GM21825 (cell line): ENCODE measurements at regions not wholly inside any gene's neighbourhood (a gene's known extent, or its start where the extent isn't known, plus 50 kb on each side); places are given as distances from the start of the nearest gene placed in this dataset.

Experiments
- ATAC-seq: cut with Tn5 transposase; IDR thresholded peaks from one replicate; pipeline ENCODE4 v1.9.1; 2021; ENCODE audit warnings: mild to moderate bottlenecking, moderate library complexity; ENCODE audit not compliant: unreplicated experiment

GRCh38 chr7:155138204-155138603 is 68.1 kb downstream of the HTR5A start:
- ATAC-seq = no peak

GRCh38 chr7:155141562-155141961 is 71.4 kb downstream of the HTR5A start:
- no peak for ATAC-seq

GRCh38 chr7:155143381-155143780 is 73.3 kb downstream of the HTR5A start:
- ATAC-seq = no peak

- ATAC-seq = no peak
Observed at GRCh38 chr7:155144371-155144770, 74.2 kb downstream of the HTR5A start.

- ATAC-seq = no peak
Observed at GRCh38 chr7:155145477-155146255, 75.5 kb downstream of the HTR5A start.

- ATAC-seq = no peak
Observed at GRCh38 chr7:155147172-155147571, 77.0 kb downstream of the HTR5A start.

- no peak for ATAC-seq
Observed at GRCh38 chr7:155147624-155148023, 77.5 kb downstream of the HTR5A start.

- no peak for ATAC-seq
Observed at GRCh38 chr7:155153676-155154075, 83.6 kb downstream of the HTR5A start.

- ATAC-seq = no peak
Observed at GRCh38 chr7:155154586-155154985, 84.5 kb downstream of the HTR5A start.

GRCh38 chr7:155161690-155162089 is 91.6 kb downstream of the HTR5A start:
- no peak for ATAC-seq

GRCh38 chr7:155162422-155162821 is 92.3 kb downstream of the HTR5A start:
- ATAC-seq = no peak

- ATAC-seq = no peak
Observed at GRCh38 chr7:155163696-155164095, 93.6 kb downstream of the HTR5A start.

- ATAC-seq = no peak
Observed at GRCh38 chr7:155164316-155164715, 94.2 kb downstream of the HTR5A start.

GRCh38 chr7:155166108-155166507 is 96.0 kb downstream of the HTR5A start:
- ATAC-seq = no peak

GRCh38 chr7:155166673-155167370 is 96.7 kb downstream of the HTR5A start:
- no peak for ATAC-seq

- ATAC-seq = no peak
Observed at GRCh38 chr7:155167706-155168365, 97.7 kb downstream of the HTR5A start.

GRCh38 chr7:155168597-155169480 is 98.7 kb downstream of the HTR5A start:
- no peak for ATAC-seq

GRCh38 chr7:155169498-155170065 is 99.5 kb downstream of the HTR5A start:
- no peak for ATAC-seq

GRCh38 chr7:155170331-155170730 is 100.2 kb downstream of the HTR5A start:
- ATAC-seq = no peak

- ATAC-seq = no peak
Observed at GRCh38 chr7:155172141-155172540, 102.0 kb downstream of the HTR5A start.

- no peak for ATAC-seq
Observed at GRCh38 chr7:155173905-155174304, 103.8 kb downstream of the HTR5A start.
